ENCODE measurements at regions not wholly inside any gene's neighbourhood (a gene's known extent, or its start where the extent isn't known, plus 50 kb on each side); places are given as distances from the start of the nearest gene placed in this dataset.

- ChIA-PET CTCF (no interaction called here), POLR2A (no interaction called here)
- H3K4me3 ChIP-seq (ENCODE audit: low read depth, low read length), result no peak overlapping the region
- no peak for DNase-seq (ENCODE audit: low read depth, low spot score)
- no peak for TF ChIP-seq CTCF (IDR thresholded peaks at IDR 0.05; ENCODE audit: insufficient read depth, low read length, missing control alignments)
Observed at GRCh38 chr1:222161676-222162075, 386.2 kb downstream of the HHIPL2 start.

GRCh38 chr1:222157612-222158011 is 390.3 kb downstream of the HHIPL2 start:
- no peak for DNase-seq (ENCODE audit: low read depth, low spot score)
- no peak for TF ChIP-seq CTCF (IDR thresholded peaks at IDR 0.05; ENCODE audit: insufficient read depth, low read length, missing control alignments)
- CTCF ChIA-PET, result interaction anchor here (1.3 to 1.4 kb wide), 2 partner anchors 8 to 10 kb away, joined by 4 to 7 read pairs; no protein-coding TSS in a partner anchor
- no peak overlapping the region for H3K4me3 ChIP-seq (ENCODE audit: low read depth, low read length)
- POLR2A ChIA-PET, result no interaction called here

- no peak overlapping the region for H3K4me3 ChIP-seq (ENCODE audit: low read depth, low read length)
- no peak for TF ChIP-seq CTCF (IDR thresholded peaks at IDR 0.05; ENCODE audit: insufficient read depth, low read length, missing control alignments)
- CTCF ChIA-PET, result no interaction called here
- POLR2A ChIA-PET, result no interaction called here
- DNase-seq (ENCODE audit: low read depth, low spot score), result no peak
Observed at GRCh38 chr1:222140206-222140605, 398.3 kb upstream of the DUSP10 start.

GRCh38 chr1:222138095-222138494 is 396.2 kb upstream of the DUSP10 start:
- no peak for DNase-seq (ENCODE audit: low read depth, low spot score)
- TF ChIP-seq CTCF (IDR thresholded peaks at IDR 0.05; ENCODE audit: insufficient read depth, low read length, missing control alignments), result no peak
- H3K4me3 ChIP-seq (ENCODE audit: low read depth, low read length), result no peak overlapping the region
- POLR2A ChIA-PET, result interaction anchor here (0.6 kb wide), 1 partner anchor 320 kb away, joined by 3 read pairs; no protein-coding TSS in a partner anchor
- CTCF ChIA-PET, result no interaction called here

GRCh38 chr1:222136869-222137268 is 395.0 kb upstream of the DUSP10 start:
- ChIA-PET POLR2A (no interaction called here), CTCF (interaction anchor here (1.2 to 1.8 kb wide), 2 partner anchors 10 to 14 kb away, joined by 3 to 5 read pairs; no protein-coding TSS in a partner anchor)
- no peak for TF ChIP-seq CTCF (IDR thresholded peaks at IDR 0.05; ENCODE audit: insufficient read depth, low read length, missing control alignments)
- DNase-seq (ENCODE audit: low read depth, low spot score), result no peak
- no peak overlapping the region for H3K4me3 ChIP-seq (ENCODE audit: low read depth, low read length)

- no peak for DNase-seq (ENCODE audit: low read depth, low spot score)
- ChIA-PET CTCF (interaction anchor here (0.8 kb wide), 1 partner anchor 38 kb away, joined by 4 read pairs; no protein-coding TSS in a partner anchor), POLR2A (no interaction called here)
- H3K4me3 ChIP-seq (ENCODE audit: low read depth, low read length), result no peak overlapping the region
- no peak for TF ChIP-seq CTCF (IDR thresholded peaks at IDR 0.05; ENCODE audit: insufficient read depth, low read length, missing control alignments)
Observed at GRCh38 chr1:222129041-222129440, 387.2 kb upstream of the DUSP10 start.
